ENCODE measurements at regions not wholly inside any gene's neighbourhood (a gene's known extent, or its start where the extent isn't known, plus 50 kb on each side); places are given as distances from the start of the nearest gene placed in this dataset.

GRCh38 chr13:64180756-64181155, 2765.1 kb upstream of the PCDH20 start:
- Histone ChIP-seq H3K14ac (ENCODE audit: insufficient read depth, low read length) (no peak overlapping the region), H4K5ac (ENCODE audit: insufficient read length, low read depth, low read length) (no peak overlapping the region), H2AK5ac (ENCODE audit: insufficient read length, low read length) (no peak overlapping the region), H3K79me2 (ENCODE audit: insufficient read depth, low read length) (no peaks in the 10 kb centered on the region), H2BK120ac (ENCODE audit: low read depth, low read length, poor library complexity, severe bottlenecking) (no peak overlapping the region), H3T11ph (ENCODE audit: low read length) (no peak overlapping the region), H3K27ac (ENCODE audit: insufficient read length, low read depth, low read length) (no peak overlapping the region), H3K23me2 (ENCODE audit: insufficient read length, low read depth, low read length, poor library complexity, severe bottlenecking) (no peaks in the 10 kb centered on the region), H3K27me3 (ENCODE audit: insufficient read depth, low read length) (no peaks in the 10 kb centered on the region), H3K4me1 (ENCODE audit: insufficient read depth, low read length) (no peaks in the 10 kb centered on the region), H3K4me2 (ENCODE audit: insufficient read depth, insufficient read length, low read length) (no peak overlapping the region), H2BK12ac (ENCODE audit: insufficient read length, low read depth, low read length) (no peak overlapping the region), H4K91ac (ENCODE audit: insufficient read length, low read depth, low read length) (no peak overlapping the region), H2BK15ac (ENCODE audit: low read depth, low read length) (no peak overlapping the region), H2BK5ac (ENCODE audit: insufficient read length, low read length) (no peak overlapping the region), H4K20me1 (ENCODE audit: control insufficient read depth, insufficient read depth, insufficient read length) (no peaks in the 10 kb centered on the region), H3K9me3 (ENCODE audit: control insufficient read depth, low read depth, low read length) (no peaks in the 10 kb centered on the region), H3K23ac (ENCODE audit: insufficient read length, low read depth, low read length) (no peak overlapping the region), H3K9ac (ENCODE audit: extremely low read depth, insufficient read length, low read length) (no peak overlapping the region), H4K8ac (replicated peaks; ENCODE audit: insufficient read length, low read depth, low read length) (no peak overlapping the region), H3K4ac (ENCODE audit: low read depth, low read length) (no peak overlapping the region), H3K79me1 (ENCODE audit: insufficient read depth, low read depth, low read length, poor library complexity, severe bottlenecking) (no peaks in the 10 kb centered on the region), H3K18ac (ENCODE audit: insufficient read length, low read depth, low read length) (no peak overlapping the region), H2AFZ (ENCODE audit: low read length) (no peak overlapping the region), H2BK20ac (ENCODE audit: low read depth, low read length, poor library complexity, severe bottlenecking) (no peak overlapping the region), H3K56ac (ENCODE audit: insufficient read length, low read depth, low read length) (no peak overlapping the region)
- Mint-ChIP-seq H3K4me3 (no peak overlapping the region), H3K27me3 (ENCODE audit: low read depth) (no peaks in the 10 kb centered on the region), H3K27ac (no peak overlapping the region), H3K4me1 (no peaks in the 10 kb centered on the region), H3K9me3 (peaks cover 0 to 2% of the 10 kb centered on the region in 2 experiments; a peak in 1 of 5 replicates), H3K36me3 (ENCODE audit: insufficient read depth in 1 of 3, low read depth in 3 of 3) (no peaks in the 10 kb centered on the region)
- no peak for DNase-seq
- WGBS (ENCODE audit: extremely low coverage, insufficient read length, low lambda C conversion rate): no CpG with 5 or more reads among the region's 2 CpGs
- no peak for TF ChIP-seq CTCF (conservative IDR thresholded peaks at IDR 0.05)
